BLaER1 treated with 17β-estradiol and CSF1 and Interleukin-3, amounts not matched to agents 10 nM and 100 nM (cell line): ENCODE measurements at regions not wholly inside any gene's neighbourhood (a gene's known extent, or its start where the extent isn't known, plus 50 kb on each side); places are given as distances from the start of the nearest gene placed in this dataset.

Experiments used
- H3K27ac ChIP-seq, 11 experiments: shearing (Covaris generic); formaldehyde crosslinking; 2 replicates each; pipeline ENCODE4 v1.8.1; 2022
- H3K27me3 ChIP-seq, 11 experiments: shearing (Covaris generic); formaldehyde crosslinking; 2 replicates each; pipeline ENCODE4 v1.8.1; 2022
- H3K36me3 ChIP-seq, 11 experiments: shearing (Covaris generic); formaldehyde crosslinking; 2 replicates each; pipeline ENCODE4 v1.8.1; 2022
- H3K4me1 ChIP-seq, 10 experiments: shearing (Covaris generic); formaldehyde crosslinking; 2 replicates each; pipeline ENCODE4 v1.8.1; 2022
- H3K4me2 ChIP-seq, 11 experiments: shearing (Covaris generic); formaldehyde crosslinking; 2 replicates each; pipeline ENCODE4 v1.8.1; 2022
- H3K4me3 ChIP-seq, 10 experiments: shearing (Covaris generic); formaldehyde crosslinking; 2 replicates each; pipeline ENCODE4 v1.8.1; 2022
- H3K9ac ChIP-seq, 11 experiments: shearing (Covaris generic); formaldehyde crosslinking; 2 replicates each; pipeline ENCODE4 v1.8.1; 2022
- H3K9me3 ChIP-seq, 11 experiments: shearing (Covaris generic); formaldehyde crosslinking; replicated peaks in 1 of 11; 2 replicates each; pipeline ENCODE4 v1.8.1; 2022
- H4K20me1 ChIP-seq, 11 experiments: shearing (Covaris generic); formaldehyde crosslinking; 2 replicates each; pipeline ENCODE4 v1.8.1; 2022
- Cebpa-rat ChIP-seq, 11 experiments: shearing (Covaris generic); IDR thresholded peaks; 2 replicates each; pipeline ENCODE4 v1.8.1; 2022

GRCh38 chr18:10365901-10366300 is 88.5 kb upstream of the APCDD1 start:
- H3K27ac ChIP-seq: no peak overlapping the region
- H3K27me3 ChIP-seq: no peaks in the 10 kb centered on the region
- no peaks in the 10 kb centered on the region for H3K36me3 ChIP-seq
- H4K20me1 ChIP-seq: no peaks in the 10 kb centered on the region
- no peak for TF ChIP-seq Cebpa-rat (IDR thresholded peaks at IDR 0.05)
- H3K9ac ChIP-seq: no peak overlapping the region
- peaks cover 0 to 11% (median 6%) of the 10 kb centered on the region in 10 experiments; a peak in 8 of 20 replicates for H3K4me1 ChIP-seq
- H3K4me3 ChIP-seq: no peak overlapping the region
- no peak overlapping the region for H3K4me2 ChIP-seq
- H3K9me3 ChIP-seq: peaks cover 33 to 44% (median 38%) of the 10 kb centered on the region in 11 experiments

GRCh38 chr18:10367836-10368235 is 86.6 kb upstream of the APCDD1 start:
- no peaks in the 10 kb centered on the region for H3K27me3 ChIP-seq
- no peaks in the 10 kb centered on the region for H3K36me3 ChIP-seq
- H3K4me3 ChIP-seq: no peak overlapping the region
- TF ChIP-seq Cebpa-rat (IDR thresholded peaks at IDR 0.05): no peak
- H3K27ac ChIP-seq: no peak overlapping the region
- peaks cover 0 to 11% (median 6%) of the 10 kb centered on the region in 10 experiments; a peak in 8 of 20 replicates for H3K4me1 ChIP-seq
- no peak overlapping the region for H3K9ac ChIP-seq
- peaks cover 24 to 31% (median 27%) of the 10 kb centered on the region in 11 experiments for H3K9me3 ChIP-seq
- peak overlapping the region in 1 of 11 experiments; percentile 72; a peak in 2 of 22 replicates for H3K4me2 ChIP-seq
- no peaks in the 10 kb centered on the region for H4K20me1 ChIP-seq

- Histone ChIP-seq H3K4me3 (no peak overlapping the region), H3K9me3 (peaks cover 16 to 22% (median 19%) of the 10 kb centered on the region in 11 experiments), H3K27me3 (no peaks in the 10 kb centered on the region), H3K27ac (no peak overlapping the region), H3K9ac (no peak overlapping the region), H4K20me1 (no peaks in the 10 kb centered on the region), H3K4me2 (peak overlapping the region in 1 of 11 experiments; percentile 72; a peak in 1 of 22 replicates), H3K4me1 (peaks cover 0 to 11% (median 6%) of the 10 kb centered on the region in 10 experiments; a peak in 8 of 20 replicates), H3K36me3 (no peaks in the 10 kb centered on the region)
- no peak for TF ChIP-seq Cebpa-rat (IDR thresholded peaks at IDR 0.05)
Measured at GRCh38 chr18:10368456-10369453, 85.7 kb upstream of the APCDD1 start.

GRCh38 chr18:10370716-10371115 is 83.7 kb upstream of the APCDD1 start:
- TF ChIP-seq Cebpa-rat (IDR thresholded peaks at IDR 0.05): no peak
- H3K27me3 ChIP-seq: no peaks in the 10 kb centered on the region
- H3K4me1 ChIP-seq: peaks cover 0 to 11% (median 6%) of the 10 kb centered on the region in 10 experiments; a peak in 8 of 20 replicates
- peaks cover 0 to 5% (median under 1%) of the 10 kb centered on the region in 11 experiments; a peak in 7 of 22 replicates for H3K9me3 ChIP-seq
- H3K4me2 ChIP-seq: no peak overlapping the region
- H3K9ac ChIP-seq: no peak overlapping the region
- no peak overlapping the region for H3K4me3 ChIP-seq
- H3K36me3 ChIP-seq: no peaks in the 10 kb centered on the region
- no peak overlapping the region for H3K27ac ChIP-seq
- H4K20me1 ChIP-seq: no peaks in the 10 kb centered on the region

GRCh38 chr18:10371165-10371564 is 83.3 kb upstream of the APCDD1 start:
- H3K36me3 ChIP-seq: no peaks in the 10 kb centered on the region
- H3K4me2 ChIP-seq: no peak overlapping the region
- no peaks in the 10 kb centered on the region for H3K27me3 ChIP-seq
- H3K4me1 ChIP-seq: peaks cover 0 to 11% (median 6%) of the 10 kb centered on the region in 10 experiments; a peak in 8 of 20 replicates
- H3K4me3 ChIP-seq: no peak overlapping the region
- H4K20me1 ChIP-seq: no peaks in the 10 kb centered on the region
- H3K27ac ChIP-seq: no peak overlapping the region
- 0 out of 22 replicates have a peak, but pooled peaks cover 0 to under 1% (median 0%) of the 10 kb centered on the region in 11 experiments for H3K9me3 ChIP-seq
- no peak for TF ChIP-seq Cebpa-rat (IDR thresholded peaks at IDR 0.05)
- no peak overlapping the region for H3K9ac ChIP-seq

- no peaks in the 10 kb centered on the region for H3K27me3 ChIP-seq
- H3K9ac ChIP-seq: no peak overlapping the region
- no peak overlapping the region for H3K4me2 ChIP-seq
- no peaks in the 10 kb centered on the region for H4K20me1 ChIP-seq
- H3K9me3 ChIP-seq: no peaks in the 10 kb centered on the region
- no peaks in the 10 kb centered on the region for H3K36me3 ChIP-seq
- peaks cover 6 to 15% (median 9%) of the 10 kb centered on the region in 10 experiments; a peak in 18 of 20 replicates for H3K4me1 ChIP-seq
- H3K4me3 ChIP-seq: no peak overlapping the region
- no peak for TF ChIP-seq Cebpa-rat (IDR thresholded peaks at IDR 0.05)
- H3K27ac ChIP-seq: no peak overlapping the region
Measured at GRCh38 chr18:10374195-10374594, 80.2 kb upstream of the APCDD1 start.

- TF ChIP-seq Cebpa-rat (IDR thresholded peaks at IDR 0.05): no peak
- H3K27ac ChIP-seq: no peak overlapping the region
- H3K4me2 ChIP-seq: no peak overlapping the region
- H3K4me1 ChIP-seq: peaks cover 10 to 20% (median 14%) of the 10 kb centered on the region in 10 experiments; a peak in 18 of 20 replicates
- H4K20me1 ChIP-seq: no peaks in the 10 kb centered on the region
- no peaks in the 10 kb centered on the region for H3K36me3 ChIP-seq
- H3K9ac ChIP-seq: no peak overlapping the region
- H3K4me3 ChIP-seq: no peak overlapping the region
- H3K27me3 ChIP-seq: no peaks in the 10 kb centered on the region
- no peaks in the 10 kb centered on the region for H3K9me3 ChIP-seq
Measured at GRCh38 chr18:10374636-10375293, 79.7 kb upstream of the APCDD1 start.

GRCh38 chr18:10376731-10377130 is 77.7 kb upstream of the APCDD1 start:
- H3K9ac ChIP-seq: no peak overlapping the region
- H3K36me3 ChIP-seq: no peaks in the 10 kb centered on the region
- no peaks in the 10 kb centered on the region for H3K27me3 ChIP-seq
- H3K27ac ChIP-seq: no peak overlapping the region
- no peaks in the 10 kb centered on the region for H4K20me1 ChIP-seq
- H3K9me3 ChIP-seq: no peaks in the 10 kb centered on the region
- H3K4me1 ChIP-seq: peaks cover 10 to 25% (median 15%) of the 10 kb centered on the region in 10 experiments; a peak in 18 of 20 replicates
- no peak overlapping the region for H3K4me2 ChIP-seq
- no peak for TF ChIP-seq Cebpa-rat (IDR thresholded peaks at IDR 0.05)
- H3K4me3 ChIP-seq: no peak overlapping the region

GRCh38 chr18:10377956-10378355 is 76.5 kb upstream of the APCDD1 start:
- H3K36me3 ChIP-seq: no peaks in the 10 kb centered on the region
- H3K4me1 ChIP-seq: peaks cover 10 to 25% (median 15%) of the 10 kb centered on the region in 10 experiments; a peak in 18 of 20 replicates
- no peak for TF ChIP-seq Cebpa-rat (IDR thresholded peaks at IDR 0.05)
- peak overlapping the region in 3 of 11 experiments; percentile 59 to 77 (median 68); a peak in 4 of 22 replicates for H3K4me2 ChIP-seq
- H4K20me1 ChIP-seq: no peaks in the 10 kb centered on the region
- H3K27me3 ChIP-seq: no peaks in the 10 kb centered on the region
- no peak overlapping the region for H3K27ac ChIP-seq
- no peak overlapping the region for H3K4me3 ChIP-seq
- H3K9ac ChIP-seq: no peak overlapping the region
- no peaks in the 10 kb centered on the region; a peak in 1 of 22 replicates for H3K9me3 ChIP-seq
